ENCODE measurements at regions not wholly inside any gene's neighbourhood (a gene's known extent, or its start where the extent isn't known, plus 50 kb on each side); places are given as distances from the start of the nearest gene placed in this dataset.

DNA sequence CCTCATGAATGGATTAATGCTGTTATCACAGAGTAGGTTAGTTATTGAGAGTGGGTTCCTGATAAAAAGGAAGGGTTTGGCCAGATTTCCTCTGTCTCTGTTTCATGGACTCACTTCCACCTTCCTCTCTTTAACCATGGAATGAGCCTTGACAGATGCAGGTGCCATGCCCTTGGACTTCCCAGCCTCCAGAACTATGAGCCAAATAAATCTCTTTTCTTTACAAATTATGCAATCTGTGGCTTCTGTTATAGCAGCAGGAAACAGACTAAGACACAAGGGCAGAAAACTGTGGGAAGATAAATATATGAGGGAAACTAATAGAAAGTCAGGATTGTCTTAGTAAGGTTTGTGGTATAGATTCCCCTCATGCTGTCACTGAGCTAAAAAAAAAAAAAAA, 106.5 kb downstream of the QRSL1 start:
- H3K4me3 ChIP-seq (replicated peaks; ENCODE audit: low read depth, low read length) = no peak overlapping the region
- DNase-seq (ENCODE audit: low read depth) = no peak
- TF ChIP-seq, protein P1, sequence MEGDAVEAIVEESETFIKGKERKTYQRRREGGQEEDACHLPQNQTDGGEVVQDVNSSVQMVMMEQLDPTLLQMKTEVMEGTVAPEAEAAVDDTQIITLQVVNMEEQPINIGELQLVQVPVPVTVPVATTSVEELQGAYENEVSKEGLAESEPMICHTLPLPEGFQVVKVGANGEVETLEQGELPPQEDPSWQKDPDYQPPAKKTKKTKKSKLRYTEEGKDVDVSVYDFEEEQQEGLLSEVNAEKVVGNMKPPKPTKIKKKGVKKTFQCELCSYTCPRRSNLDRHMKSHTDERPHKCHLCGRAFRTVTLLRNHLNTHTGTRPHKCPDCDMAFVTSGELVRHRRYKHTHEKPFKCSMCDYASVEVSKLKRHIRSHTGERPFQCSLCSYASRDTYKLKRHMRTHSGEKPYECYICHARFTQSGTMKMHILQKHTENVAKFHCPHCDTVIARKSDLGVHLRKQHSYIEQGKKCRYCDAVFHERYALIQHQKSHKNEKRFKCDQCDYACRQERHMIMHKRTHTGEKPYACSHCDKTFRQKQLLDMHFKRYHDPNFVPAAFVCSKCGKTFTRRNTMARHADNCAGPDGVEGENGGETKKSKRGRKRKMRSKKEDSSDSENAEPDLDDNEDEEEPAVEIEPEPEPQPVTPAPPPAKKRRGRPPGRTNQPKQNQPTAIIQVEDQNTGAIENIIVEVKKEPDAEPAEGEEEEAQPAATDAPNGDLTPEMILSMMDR (IDR thresholded peaks at IDR 0.05; ENCODE audit: low read length, missing control alignments) = no peak

DNA sequence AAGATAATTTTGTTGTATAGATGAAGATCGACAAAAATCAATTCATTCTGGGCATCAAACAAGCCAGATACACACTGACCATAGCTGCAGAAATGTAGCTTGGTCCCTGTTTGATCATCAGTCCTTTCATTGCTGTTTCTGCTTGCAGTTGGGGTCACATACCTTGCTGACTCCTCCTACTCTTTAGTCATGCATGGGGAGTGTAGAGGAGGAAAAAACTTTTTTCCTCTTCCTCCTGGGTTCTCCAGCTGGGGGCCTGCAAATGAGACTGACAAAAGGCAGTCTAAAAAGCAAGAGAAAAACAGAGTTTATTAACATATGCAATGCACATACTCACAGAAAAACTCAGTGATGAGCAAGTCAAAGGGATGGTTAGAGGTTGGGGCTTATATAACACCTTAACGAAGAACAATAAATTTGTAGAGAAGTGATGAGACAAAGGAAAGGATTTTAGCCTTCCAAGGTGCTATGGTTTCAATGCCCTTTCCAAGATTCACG, 105.8 kb downstream of the QRSL1 start:
- no peak overlapping the region for H3K4me3 ChIP-seq (replicated peaks; ENCODE audit: low read depth, low read length)
- DNase-seq (ENCODE audit: low read depth) = no peak
- TF ChIP-seq, protein P1 (IDR thresholded peaks at IDR 0.05; ENCODE audit: low read length, missing control alignments) = no peak

DNA sequence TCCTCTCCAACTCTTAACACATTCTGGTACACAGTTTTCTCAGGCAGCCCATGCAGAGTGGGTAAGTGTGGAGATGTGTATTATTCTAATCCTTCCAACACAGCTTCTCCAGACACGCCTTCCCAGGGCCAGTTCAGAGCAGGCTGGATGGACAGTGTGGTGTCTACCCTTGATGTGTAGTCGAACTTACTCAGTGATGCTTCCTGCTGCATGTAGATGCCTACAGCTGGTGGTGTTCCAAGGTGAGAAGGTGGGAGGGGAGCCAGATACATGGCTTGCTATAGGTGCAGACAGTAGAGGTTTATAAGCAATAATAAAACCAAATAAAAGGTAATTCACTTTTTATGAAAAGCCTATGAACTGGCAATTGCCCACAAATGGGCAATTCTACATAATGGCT, 104.0 kb downstream of the QRSL1 start:
- no peak overlapping the region for H3K4me3 ChIP-seq (replicated peaks; ENCODE audit: low read depth, low read length)
- TF ChIP-seq, protein P1 (IDR thresholded peaks at IDR 0.05; ENCODE audit: low read length, missing control alignments) = no peak
- DNase-seq (ENCODE audit: low read depth) = no peak

DNA sequence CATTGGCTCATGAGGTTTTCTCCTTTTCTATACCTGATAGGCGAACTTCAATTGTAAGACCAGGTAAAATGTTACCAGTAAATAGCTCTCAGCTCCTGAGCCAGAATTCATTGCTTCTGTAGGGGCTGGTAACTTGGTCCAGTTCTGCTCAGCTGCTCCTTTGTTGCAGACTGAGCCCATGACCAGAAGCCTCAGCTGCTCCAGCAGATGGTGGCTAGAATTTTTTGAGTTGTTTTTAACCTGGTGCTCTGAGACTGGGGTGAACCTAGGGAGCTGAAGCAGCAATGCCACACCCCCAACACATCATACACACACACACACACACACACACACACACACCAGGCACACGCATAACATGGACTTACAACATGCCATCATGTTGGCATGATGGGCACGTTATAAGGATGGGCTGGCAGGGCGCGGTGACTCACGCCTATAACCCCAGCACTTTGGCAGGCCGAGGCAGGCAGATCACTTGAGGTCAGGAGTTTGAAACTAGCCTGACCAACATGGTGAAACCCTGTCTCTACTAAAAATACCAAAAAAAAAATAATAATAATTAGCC, 103.1 kb downstream of the QRSL1 start:
- TF ChIP-seq, protein P1 (IDR thresholded peaks at IDR 0.05; ENCODE audit: low read length, missing control alignments) = no peak
- DNase-seq (ENCODE audit: low read depth) = no peak
- H3K4me3 ChIP-seq (replicated peaks; ENCODE audit: low read depth, low read length) = no peak overlapping the region

- H3K4me3 ChIP-seq (replicated peaks; ENCODE audit: low read depth, low read length) = no peak overlapping the region
- no peak for DNase-seq (ENCODE audit: low read depth)
- TF ChIP-seq, protein P1 (IDR thresholded peaks at IDR 0.05; ENCODE audit: low read length, missing control alignments) = no peak
Observed at GRCh38 chr6:106731843-106732160, 102.4 kb downstream of the QRSL1 start.

DNA sequence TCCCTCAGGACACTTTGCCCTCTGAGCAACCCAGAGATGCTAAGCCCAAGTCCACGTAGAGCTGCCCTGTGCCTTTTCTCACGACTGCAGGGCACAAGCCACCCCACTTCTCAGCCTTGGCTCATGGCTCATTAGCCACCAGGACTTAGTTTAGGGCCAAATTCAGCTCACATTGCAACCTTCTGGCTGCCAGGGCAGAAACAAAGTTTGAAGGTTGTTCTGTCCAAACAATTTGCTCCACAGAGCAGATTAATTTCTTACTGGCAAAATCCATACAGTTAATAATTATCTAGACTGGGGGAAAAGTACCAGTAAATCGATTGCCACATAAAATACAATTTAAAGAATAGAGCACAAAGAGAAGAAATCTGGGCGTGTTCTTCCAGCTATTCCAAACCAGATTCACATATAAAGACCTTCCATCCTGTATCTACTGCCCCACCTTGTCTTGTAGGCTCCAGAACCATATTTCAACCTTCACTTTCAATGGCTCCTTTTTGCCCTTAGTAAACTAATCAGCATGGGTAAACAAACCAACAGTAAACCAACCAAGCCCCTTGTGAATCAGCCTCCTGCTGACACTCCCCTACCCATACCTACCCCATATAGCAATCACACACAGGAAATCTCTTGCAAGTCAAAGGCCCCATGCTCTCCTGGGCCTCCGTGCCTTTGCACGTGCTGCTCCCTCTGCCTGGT, 101.9 kb downstream of the QRSL1 start:
- DNase-seq (ENCODE audit: low read depth) = no peak
- H3K4me3 ChIP-seq (replicated peaks; ENCODE audit: low read depth, low read length) = no peak overlapping the region
- TF ChIP-seq, protein P1 (IDR thresholded peaks at IDR 0.05; ENCODE audit: low read length, missing control alignments) = no peak

GRCh38 chr6:106730718-106731117, 101.3 kb downstream of the QRSL1 start:
- DNase-seq (ENCODE audit: low read depth) = no peak
- TF ChIP-seq, protein P1 (IDR thresholded peaks at IDR 0.05; ENCODE audit: low read length, missing control alignments) = no peak
- H3K4me3 ChIP-seq (replicated peaks; ENCODE audit: low read depth, low read length) = no peak overlapping the region

Measured in fibroblast of pulmonary artery (primary cell).